ENCODE measurements at regions not wholly inside any gene's neighbourhood (a gene's known extent, or its start where the extent isn't known, plus 50 kb on each side); places are given as distances from the start of the nearest gene placed in this dataset.
"Not testable (repeated sequence)": the region's sequence is repeated elsewhere in the genome, so short reads cannot be mapped to it uniquely, and the experiment has no call there.

- H3K9me3 ChIP-seq = no peaks in the 10 kb centered on the region
Measured at GRCh38 chrX:51026862-51027261, 116.3 kb downstream of the BMP15 start.

GRCh38 chrX:51035746-51036145 lies 125.2 kb downstream of the BMP15 start:
- no peak overlapping the region for H3K4me3 ChIP-seq
- H3K27me3 ChIP-seq = no peaks in the 10 kb centered on the region
- H3K9me3 ChIP-seq = no peaks in the 10 kb centered on the region
- no peak for ATAC-seq
- no peak overlapping the region for H3K27ac ChIP-seq
- H3K4me1 ChIP-seq = no peaks in the 10 kb centered on the region
- WGBS, 2 donors (ENCODE audit: low coverage in 1 of 2) = 68% methylated on average over 2 of the region's 3 CpGs; no CpG with 5 or more reads in 1 of the 2 donors
- TF ChIP-seq POLR2A (IDR thresholded peaks at IDR 0.05) (no peak), EP300 (IDR thresholded peaks at IDR 0.05) (no peak), POLR2AphosphoS5 (IDR thresholded peaks at IDR 0.05) (no peak)
- TF ChIP-seq, protein P1, sequence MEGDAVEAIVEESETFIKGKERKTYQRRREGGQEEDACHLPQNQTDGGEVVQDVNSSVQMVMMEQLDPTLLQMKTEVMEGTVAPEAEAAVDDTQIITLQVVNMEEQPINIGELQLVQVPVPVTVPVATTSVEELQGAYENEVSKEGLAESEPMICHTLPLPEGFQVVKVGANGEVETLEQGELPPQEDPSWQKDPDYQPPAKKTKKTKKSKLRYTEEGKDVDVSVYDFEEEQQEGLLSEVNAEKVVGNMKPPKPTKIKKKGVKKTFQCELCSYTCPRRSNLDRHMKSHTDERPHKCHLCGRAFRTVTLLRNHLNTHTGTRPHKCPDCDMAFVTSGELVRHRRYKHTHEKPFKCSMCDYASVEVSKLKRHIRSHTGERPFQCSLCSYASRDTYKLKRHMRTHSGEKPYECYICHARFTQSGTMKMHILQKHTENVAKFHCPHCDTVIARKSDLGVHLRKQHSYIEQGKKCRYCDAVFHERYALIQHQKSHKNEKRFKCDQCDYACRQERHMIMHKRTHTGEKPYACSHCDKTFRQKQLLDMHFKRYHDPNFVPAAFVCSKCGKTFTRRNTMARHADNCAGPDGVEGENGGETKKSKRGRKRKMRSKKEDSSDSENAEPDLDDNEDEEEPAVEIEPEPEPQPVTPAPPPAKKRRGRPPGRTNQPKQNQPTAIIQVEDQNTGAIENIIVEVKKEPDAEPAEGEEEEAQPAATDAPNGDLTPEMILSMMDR (IDR thresholded peaks at IDR 0.05) = no peak
- no peaks in the 10 kb centered on the region for H3K36me3 ChIP-seq

More at GRCh38 chrX:51026862-51027261, 116.3 kb downstream of the BMP15 start:
- Histone ChIP-seq H3K4me3 (no peak overlapping the region), H3K36me3 (no peaks in the 10 kb centered on the region), H3K27ac (no peak overlapping the region), H3K27me3 (no peaks in the 10 kb centered on the region), H3K4me1 (no peaks in the 10 kb centered on the region)
- no peak for ATAC-seq
- WGBS, 2 donors (ENCODE audit: low coverage in 1 of 2) = 64 to 69% methylated on average over 2 of the region's 3 CpGs
- TF ChIP-seq POLR2AphosphoS5 (IDR thresholded peaks at IDR 0.05) (no peak), EP300 (IDR thresholded peaks at IDR 0.05) (no peak), POLR2A (IDR thresholded peaks at IDR 0.05) (no peak)
- TF ChIP-seq, protein P1 (IDR thresholded peaks at IDR 0.05) = no peak

DNA sequence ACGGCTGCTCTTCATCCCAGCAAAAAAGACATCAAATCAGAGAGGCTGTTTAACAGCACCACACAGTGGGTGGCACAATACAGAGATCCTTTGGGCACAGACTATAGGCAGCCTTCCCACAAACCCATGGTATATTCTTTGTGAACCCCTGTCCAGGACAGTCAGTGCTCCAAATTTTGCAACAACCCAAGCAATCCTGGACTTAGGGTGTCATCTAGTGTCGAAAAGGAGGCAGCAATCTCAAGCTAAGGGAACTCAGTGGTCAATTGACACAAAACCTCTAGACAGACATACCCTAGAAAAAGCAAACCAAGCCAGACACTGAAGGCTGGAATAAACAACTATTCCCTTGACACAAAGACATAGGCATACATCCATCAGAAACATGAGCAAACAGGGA lies 137.4 kb downstream of the BMP15 start:
- no peaks in the 10 kb centered on the region for H3K36me3 ChIP-seq
- no peak for ATAC-seq

DNA sequence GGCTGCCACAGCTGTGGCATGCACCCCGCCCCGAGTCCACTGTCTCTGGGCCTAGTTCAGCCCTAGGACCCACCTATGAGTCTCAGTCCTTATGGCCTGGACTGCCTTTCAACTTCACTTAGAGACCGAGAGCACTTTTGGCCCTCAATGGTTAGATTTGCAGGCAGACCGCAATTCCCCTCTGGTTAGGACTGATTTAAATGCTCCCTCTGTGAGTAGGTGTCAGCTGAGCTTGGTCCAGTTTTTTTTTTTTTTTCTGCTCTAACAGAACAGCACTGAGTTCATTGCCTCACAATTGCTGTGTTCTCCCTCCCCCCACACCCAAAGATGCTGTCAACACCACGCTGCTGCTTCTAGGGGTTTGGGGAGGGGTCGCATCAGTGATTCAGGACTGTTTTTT lies 143.2 kb downstream of the BMP15 start:
- no peak overlapping the region for H3K27ac ChIP-seq
- no peak overlapping the region for H3K4me3 ChIP-seq
- ATAC-seq = no peak
- H3K27me3 ChIP-seq = no peaks in the 10 kb centered on the region
- TF ChIP-seq, protein P1 (IDR thresholded peaks at IDR 0.05) = no peak
- no peak for TF ChIP-seq POLR2AphosphoS5 (IDR thresholded peaks at IDR 0.05)
- no peak for TF ChIP-seq POLR2A (IDR thresholded peaks at IDR 0.05)
- TF ChIP-seq EP300 (IDR thresholded peaks at IDR 0.05) = no peak
- no peaks in the 10 kb centered on the region for H3K4me1 ChIP-seq
- no peaks in the 10 kb centered on the region for H3K36me3 ChIP-seq
- no peaks in the 10 kb centered on the region for H3K9me3 ChIP-seq
- 79% methylated on average over 2 of the region's 6 CpGs; no CpG with 5 or more reads in 1 of the 2 donors for WGBS, 2 donors (ENCODE audit: low coverage in 1 of 2)

More for the DNA sequence above, 137.4 kb downstream of the BMP15 start:
- H3K4me3 ChIP-seq = no peak overlapping the region
- no peaks in the 10 kb centered on the region for H3K27me3 ChIP-seq
- H3K4me1 ChIP-seq = no peaks in the 10 kb centered on the region
- H3K9me3 ChIP-seq = no peaks in the 10 kb centered on the region
- 21 to 60% methylated on average over 1 to 2 of the region's 2 CpGs for WGBS, 2 donors (ENCODE audit: low coverage in 1 of 2)
- no peak overlapping the region for H3K27ac ChIP-seq
- TF ChIP-seq, protein P1 (IDR thresholded peaks at IDR 0.05) = no peak
- no peak for TF ChIP-seq EP300 (IDR thresholded peaks at IDR 0.05)
- no peak for TF ChIP-seq POLR2A (IDR thresholded peaks at IDR 0.05)
- no peak for TF ChIP-seq POLR2AphosphoS5 (IDR thresholded peaks at IDR 0.05)

- ATAC-seq = no peak
- H3K27me3 ChIP-seq = no peaks in the 10 kb centered on the region
- no peak overlapping the region for H3K4me3 ChIP-seq
- no peaks in the 10 kb centered on the region for H3K36me3 ChIP-seq
- H3K4me1 ChIP-seq = no peaks in the 10 kb centered on the region
- H3K27ac ChIP-seq = no peak overlapping the region
- H3K9me3 ChIP-seq = no peaks in the 10 kb centered on the region
- TF ChIP-seq, protein P1 (IDR thresholded peaks at IDR 0.05) = no peak
- TF ChIP-seq POLR2A (IDR thresholded peaks at IDR 0.05) (no peak), POLR2AphosphoS5 (IDR thresholded peaks at IDR 0.05) (no peak), EP300 (IDR thresholded peaks at IDR 0.05) (no peak)
Measured at GRCh38 chrX:51098046-51098445, 187.5 kb downstream of the BMP15 start.

DNA sequence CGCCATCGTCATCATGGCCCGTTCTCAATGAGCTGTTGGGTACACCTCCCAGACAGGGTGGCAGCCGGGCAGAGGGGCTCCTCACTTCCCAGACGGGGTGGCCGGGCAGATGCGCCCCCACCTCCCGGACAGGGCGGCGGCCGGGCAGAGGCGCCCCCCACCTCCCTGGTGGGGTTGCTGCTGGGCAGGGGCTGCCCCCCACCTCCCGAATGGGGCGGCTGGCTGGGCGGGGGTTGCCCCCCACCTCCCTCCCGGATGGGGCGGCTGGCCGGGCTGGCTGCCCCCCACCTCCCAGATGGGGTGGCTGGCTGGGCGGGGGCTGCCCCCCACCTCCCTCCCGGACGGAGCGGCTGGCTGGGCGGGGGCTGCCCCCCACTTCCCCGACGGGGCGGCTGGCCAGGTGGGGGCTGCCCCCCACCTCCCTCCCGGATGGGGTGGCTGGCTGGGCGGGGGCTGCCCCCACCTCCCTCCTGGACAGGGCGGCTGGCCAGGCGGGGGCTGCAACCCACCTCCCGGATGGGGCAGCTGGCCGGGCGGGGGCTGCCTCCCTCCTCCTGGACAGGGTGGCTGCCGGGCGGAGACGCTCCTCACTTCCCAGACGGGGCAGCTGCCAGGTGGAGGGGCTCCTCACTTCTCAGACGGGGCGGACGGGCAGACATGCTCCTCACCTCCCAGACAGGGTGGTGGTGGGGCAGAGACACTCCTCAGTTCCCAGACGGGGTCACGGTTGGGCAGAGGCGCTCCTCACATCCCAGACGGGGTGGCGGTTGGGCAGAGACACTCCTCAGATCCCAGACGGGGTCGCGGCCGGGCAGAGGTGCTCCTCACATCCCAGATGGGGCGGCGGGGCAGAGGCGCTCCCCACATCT lies 208.8 kb downstream of the BMP15 start:
- no CpG with 5 or more reads among the region's 52 CpGs for WGBS, 2 donors (ENCODE audit: low coverage in 1 of 2)
- not testable (repeated sequence) for H3K36me3 ChIP-seq, ATAC-seq, H3K4me3 ChIP-seq, H3K27ac ChIP-seq, H3K27me3 ChIP-seq, H3K4me1 ChIP-seq, H3K9me3 ChIP-seq

DNA sequence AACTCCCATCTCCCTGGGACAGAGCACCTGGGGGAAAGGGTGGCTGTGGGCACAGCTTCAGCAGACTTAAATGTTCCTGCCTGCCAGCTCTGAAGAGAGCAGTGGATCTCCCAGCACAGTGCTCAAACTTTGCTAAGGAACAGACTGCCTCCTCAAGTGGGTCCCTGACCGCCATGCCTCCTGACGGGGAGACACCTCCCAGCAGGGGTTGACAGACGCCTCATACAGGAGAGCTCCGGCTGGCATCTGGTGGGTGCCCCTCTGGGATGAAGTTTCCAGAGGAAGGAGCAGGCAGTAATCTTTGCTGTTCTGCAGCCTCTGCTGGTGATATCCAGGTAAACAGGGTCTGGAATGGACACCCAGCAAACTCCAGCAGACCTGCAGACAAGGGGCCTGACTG lies 206.9 kb upstream of the NUDT10 start:
- H3K4me1 ChIP-seq, ATAC-seq, H3K36me3 ChIP-seq, H3K9me3 ChIP-seq, H3K4me3 ChIP-seq, H3K27me3 ChIP-seq, H3K27ac ChIP-seq: not testable (repeated sequence)
- no CpG with 5 or more reads among the region's 4 CpGs for WGBS, 2 donors (ENCODE audit: low coverage in 1 of 2)

All from gastroesophageal sphincter (tissue), 4 donors.